ENCODE measurements at regions not wholly inside any gene's neighbourhood (a gene's known extent, or its start where the extent isn't known, plus 50 kb on each side); places are given as distances from the start of the nearest gene placed in this dataset.
"Not testable (repeated sequence)": the region's sequence is repeated elsewhere in the genome, so short reads cannot be mapped to it uniquely, and the experiment has no call there.

DNA sequence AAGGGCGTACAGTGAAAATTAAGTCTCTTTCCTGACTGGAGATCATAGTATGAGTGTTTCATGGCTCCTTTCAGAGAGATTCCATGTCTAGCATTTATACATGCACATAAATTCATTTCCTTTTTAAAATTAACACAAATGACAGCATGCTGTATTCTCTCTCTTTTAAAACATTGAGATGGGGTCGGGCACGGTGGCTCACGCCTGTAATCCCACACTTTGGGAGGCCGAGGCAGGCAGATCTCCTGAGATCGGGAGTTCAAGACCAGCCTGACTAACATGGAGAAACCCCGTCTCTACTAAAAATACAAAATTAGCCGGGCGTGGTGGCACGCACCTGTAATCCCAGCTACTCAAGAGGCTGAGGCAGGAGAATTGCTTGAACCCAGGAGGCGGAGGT lies 93.1 kb downstream of the NPIPB5 start:
- H3K4me3 ChIP-seq (ENCODE audit: low read depth in 1 of 2, low read length in 2 of 2); H3K9me3 ChIP-seq (ENCODE audit: control insufficient read depth in 2 of 2, insufficient read depth in 1 of 2, low read depth in 1 of 2, low read length in 1 of 2); H3K4me1 ChIP-seq (ENCODE audit: control insufficient read depth in 2 of 2, insufficient read depth in 2 of 2, low read length in 1 of 2); H3K27ac ChIP-seq (ENCODE audit: low read depth in 2 of 2, low read length in 1 of 2); H3K36me3 ChIP-seq (ENCODE audit: control insufficient read depth in 2 of 2, insufficient read depth in 2 of 2, low read length in 1 of 2); H3K27me3 ChIP-seq (ENCODE audit: control insufficient read depth in 1 of 2, insufficient read depth in 2 of 2, low read length in 2 of 2): not testable (repeated sequence)
- WGBS, 2 donors = 93 to 94% methylated on average over 5 of the region's 11 CpGs

DNA sequence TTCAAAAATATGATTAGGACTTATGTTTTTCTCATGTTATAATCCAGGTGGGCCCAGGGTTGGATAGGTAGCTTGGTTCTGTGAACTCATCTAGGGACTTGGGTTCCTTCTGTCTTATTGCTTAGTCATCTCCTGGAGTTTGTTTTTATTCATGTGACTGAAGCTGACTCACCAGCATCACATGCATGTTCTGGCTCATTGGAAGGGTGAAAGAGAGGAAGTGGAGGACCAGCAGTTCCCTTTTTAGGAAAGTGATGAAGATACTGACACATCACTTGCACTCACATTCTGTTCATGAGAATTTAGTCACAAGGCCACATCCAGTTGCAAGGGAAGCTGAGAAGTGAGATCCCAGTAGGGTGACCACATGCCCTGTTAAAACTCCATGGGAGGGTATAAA lies 95.9 kb downstream of the NPIPB5 start:
- H3K27ac ChIP-seq (ENCODE audit: low read depth in 2 of 2, low read length in 1 of 2); H3K4me1 ChIP-seq (ENCODE audit: control insufficient read depth in 2 of 2, insufficient read depth in 2 of 2, low read length in 1 of 2); H3K9me3 ChIP-seq (ENCODE audit: control insufficient read depth in 2 of 2, insufficient read depth in 1 of 2, low read depth in 1 of 2, low read length in 1 of 2); H3K27me3 ChIP-seq (ENCODE audit: control insufficient read depth in 1 of 2, insufficient read depth in 2 of 2, low read length in 2 of 2); H3K36me3 ChIP-seq (ENCODE audit: control insufficient read depth in 2 of 2, insufficient read depth in 2 of 2, low read length in 1 of 2); H3K4me3 ChIP-seq (ENCODE audit: low read depth in 1 of 2, low read length in 2 of 2): not testable (repeated sequence)

DNA sequence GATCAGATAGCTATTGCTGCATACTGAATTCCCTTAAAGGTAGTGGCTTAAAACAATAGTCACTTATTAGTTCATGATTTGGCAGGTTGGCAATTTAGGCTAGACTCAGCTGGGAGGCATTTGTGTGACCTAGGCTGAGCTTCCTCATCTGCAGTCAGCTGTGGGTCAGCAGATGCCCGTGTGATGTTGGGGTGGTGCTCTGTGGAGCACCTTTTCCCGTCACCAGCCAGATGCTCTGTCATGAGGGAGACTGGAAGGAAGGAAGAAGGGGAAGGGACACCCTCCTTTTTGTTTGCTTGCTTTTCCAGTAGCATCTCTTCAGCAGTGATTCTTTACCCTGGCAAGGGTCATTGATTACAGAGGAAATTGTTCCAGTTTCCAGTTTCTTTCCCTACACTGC lies 99.1 kb downstream of the NPIPB5 start:
- 50 to 60% methylated on average over 1 of the region's 2 CpGs for WGBS, 2 donors
- not testable (repeated sequence) for H3K36me3 ChIP-seq (ENCODE audit: control insufficient read depth in 2 of 2, insufficient read depth in 2 of 2, low read length in 1 of 2); H3K9me3 ChIP-seq (ENCODE audit: control insufficient read depth in 2 of 2, insufficient read depth in 1 of 2, low read depth in 1 of 2, low read length in 1 of 2); H3K4me3 ChIP-seq (ENCODE audit: low read depth in 1 of 2, low read length in 2 of 2); H3K27me3 ChIP-seq (ENCODE audit: control insufficient read depth in 1 of 2, insufficient read depth in 2 of 2, low read length in 2 of 2); H3K27ac ChIP-seq (ENCODE audit: low read depth in 2 of 2, low read length in 1 of 2); H3K4me1 ChIP-seq (ENCODE audit: control insufficient read depth in 2 of 2, insufficient read depth in 2 of 2, low read length in 1 of 2)

DNA sequence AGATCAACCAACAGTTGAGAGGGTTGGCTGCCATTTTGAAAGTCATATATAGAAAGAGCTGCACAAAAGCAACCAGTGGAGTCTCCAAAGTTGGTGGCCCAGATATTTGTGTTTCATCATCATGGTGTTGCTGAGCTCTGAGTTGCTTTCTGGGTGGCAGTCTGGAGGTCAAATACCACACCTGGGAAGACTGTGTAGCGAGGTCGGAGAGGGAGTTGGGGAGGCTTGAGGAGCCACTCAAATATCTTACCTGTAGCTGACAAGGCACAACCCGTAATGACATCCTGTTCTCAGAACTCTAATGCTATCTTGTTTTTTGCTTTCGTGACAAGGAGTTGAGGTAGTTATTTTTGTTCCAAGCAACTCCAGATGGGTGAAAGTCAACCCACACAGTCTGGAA lies 100.4 kb downstream of the NPIPB5 start:
- H3K4me1 ChIP-seq (ENCODE audit: control insufficient read depth in 2 of 2, insufficient read depth in 2 of 2, low read length in 1 of 2); H3K27ac ChIP-seq (ENCODE audit: low read depth in 2 of 2, low read length in 1 of 2); H3K9me3 ChIP-seq (ENCODE audit: control insufficient read depth in 2 of 2, insufficient read depth in 1 of 2, low read depth in 1 of 2, low read length in 1 of 2); H3K4me3 ChIP-seq (ENCODE audit: low read depth in 1 of 2, low read length in 2 of 2); H3K27me3 ChIP-seq (ENCODE audit: control insufficient read depth in 1 of 2, insufficient read depth in 2 of 2, low read length in 2 of 2); H3K36me3 ChIP-seq (ENCODE audit: control insufficient read depth in 2 of 2, insufficient read depth in 2 of 2, low read length in 1 of 2): not testable (repeated sequence)
- WGBS, 2 donors = 88 to 90% methylated on average over 4 of the region's 4 CpGs

DNA sequence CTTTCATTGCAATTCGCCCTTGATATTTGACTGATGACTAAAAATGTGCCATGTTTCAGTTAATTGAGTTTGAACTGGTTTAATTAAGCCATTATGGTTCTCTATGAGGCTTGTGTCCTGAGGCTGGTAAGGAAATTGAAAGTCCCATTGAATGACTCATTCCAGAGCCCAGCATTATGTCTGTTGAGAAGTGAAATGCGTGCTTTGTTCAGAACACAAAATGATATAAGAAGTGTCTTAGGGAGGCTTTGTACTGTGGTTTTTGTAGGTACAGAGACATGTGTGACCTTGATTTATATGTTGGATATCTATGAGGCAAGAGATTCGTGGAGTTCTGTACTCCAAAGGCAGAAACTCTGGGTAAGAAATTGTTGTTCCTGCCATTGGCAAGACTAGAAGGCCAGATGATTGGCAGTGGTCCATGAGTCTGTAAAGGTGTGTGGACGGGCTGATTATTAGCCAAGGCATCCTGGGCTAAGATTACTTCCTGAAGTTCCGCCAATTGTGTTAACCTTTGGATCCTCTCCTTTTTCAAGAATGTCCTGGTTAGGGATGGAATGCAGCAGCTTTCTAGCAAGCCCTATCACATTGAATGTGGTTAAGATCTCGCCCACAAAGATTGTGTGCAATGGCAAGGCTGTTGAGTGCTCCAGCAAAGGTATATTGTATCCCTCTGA lies 103.7 kb downstream of the NPIPB5 start:
- H3K4me3 ChIP-seq (ENCODE audit: low read depth in 1 of 2, low read length in 2 of 2) = no peak overlapping the region
- H3K36me3 ChIP-seq (ENCODE audit: control insufficient read depth in 2 of 2, insufficient read depth in 2 of 2, low read length in 1 of 2) = no peaks in the 10 kb centered on the region
- no peaks in the 10 kb centered on the region for H3K4me1 ChIP-seq (ENCODE audit: control insufficient read depth in 2 of 2, insufficient read depth in 2 of 2, low read length in 1 of 2)
- 57 to 60% methylated on average over 6 of the region's 6 CpGs for WGBS, 2 donors
- peaks cover 0 to 3% of the 10 kb centered on the region in 2 donors for H3K9me3 ChIP-seq (ENCODE audit: control insufficient read depth in 2 of 2, insufficient read depth in 1 of 2, low read depth in 1 of 2, low read length in 1 of 2)
- no peaks in the 10 kb centered on the region for H3K27me3 ChIP-seq (ENCODE audit: control insufficient read depth in 1 of 2, insufficient read depth in 2 of 2, low read length in 2 of 2)
- no peak overlapping the region for H3K27ac ChIP-seq (ENCODE audit: low read depth in 2 of 2, low read length in 1 of 2)

DNA sequence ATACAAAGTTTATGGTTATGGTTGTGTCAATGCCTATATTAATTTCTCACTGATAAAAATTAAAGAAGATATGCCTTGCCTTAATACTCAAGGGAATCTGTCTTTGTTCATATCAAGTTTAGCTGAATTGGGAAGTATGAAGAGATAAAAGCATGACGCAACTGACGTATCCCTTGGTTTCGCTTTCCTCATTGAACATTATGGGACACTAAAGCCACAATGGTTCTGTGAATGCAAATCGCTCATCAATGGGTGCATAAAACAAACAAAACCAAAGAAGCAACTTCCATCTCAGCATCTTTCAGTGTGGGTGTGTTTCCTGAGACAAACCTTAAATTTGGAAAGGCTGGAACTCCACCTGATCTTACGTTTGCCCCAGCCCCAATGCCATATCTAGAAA lies 108.2 kb downstream of the NPIPB5 start:
- 83 to 86% methylated on average over 5 of the region's 5 CpGs for WGBS, 2 donors

DNA sequence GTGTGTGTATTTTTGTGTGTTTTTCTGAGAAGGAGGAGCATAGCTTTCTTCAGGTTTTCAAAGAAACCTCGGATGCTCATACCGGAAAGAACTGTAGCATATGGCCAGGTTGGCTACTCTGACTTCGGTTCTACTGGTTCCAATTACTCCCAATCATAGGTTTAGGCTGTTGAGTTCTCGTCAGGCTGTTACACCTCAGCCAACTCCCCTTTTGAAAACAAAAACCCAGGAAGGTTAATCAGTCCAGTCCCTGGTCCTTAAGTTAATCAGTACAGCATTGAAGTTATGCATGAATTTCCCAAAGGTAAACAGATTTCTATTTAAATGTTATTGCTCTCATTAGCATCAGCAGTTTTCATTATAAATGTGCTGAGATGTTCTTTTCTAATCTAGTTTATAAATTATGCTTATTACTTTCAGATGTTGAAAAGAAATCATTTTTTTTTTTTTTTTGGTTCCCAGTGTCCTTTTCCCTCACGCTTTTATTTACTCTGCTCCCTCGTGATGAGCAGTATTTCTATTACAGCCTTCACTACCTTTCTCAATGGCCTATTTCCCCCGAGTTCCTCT lies 111.0 kb downstream of the NPIPB5 start:
- H3K27ac ChIP-seq (ENCODE audit: low read depth in 2 of 2, low read length in 1 of 2) = no peak overlapping the region
- H3K4me3 ChIP-seq (ENCODE audit: low read depth in 1 of 2, low read length in 2 of 2) = no peak overlapping the region
- no peaks in the 10 kb centered on the region for H3K9me3 ChIP-seq (ENCODE audit: control insufficient read depth in 2 of 2, insufficient read depth in 1 of 2, low read depth in 1 of 2, low read length in 1 of 2)
- H3K36me3 ChIP-seq (ENCODE audit: control insufficient read depth in 2 of 2, insufficient read depth in 2 of 2, low read length in 1 of 2) = no peaks in the 10 kb centered on the region
- WGBS, 2 donors = 63% methylated on average over 7 of the region's 7 CpGs
- no peaks in the 10 kb centered on the region for H3K4me1 ChIP-seq (ENCODE audit: control insufficient read depth in 2 of 2, insufficient read depth in 2 of 2, low read length in 1 of 2)
- peaks cover 0 to 4% of the 10 kb centered on the region in 2 donors for H3K27me3 ChIP-seq (ENCODE audit: control insufficient read depth in 1 of 2, insufficient read depth in 2 of 2, low read length in 2 of 2)

More for the DNA sequence above, 108.2 kb downstream of the NPIPB5 start:
- H3K27me3 ChIP-seq (ENCODE audit: control insufficient read depth in 1 of 2, insufficient read depth in 2 of 2, low read length in 2 of 2) = peaks cover 0 to 4% of the 10 kb centered on the region in 2 donors
- H3K9me3 ChIP-seq (ENCODE audit: control insufficient read depth in 2 of 2, insufficient read depth in 1 of 2, low read depth in 1 of 2, low read length in 1 of 2) = peaks cover 0 to 1% of the 10 kb centered on the region in 2 donors
- H3K36me3 ChIP-seq (ENCODE audit: control insufficient read depth in 2 of 2, insufficient read depth in 2 of 2, low read length in 1 of 2) = no peaks in the 10 kb centered on the region
- H3K4me3 ChIP-seq (ENCODE audit: low read depth in 1 of 2, low read length in 2 of 2) = no peak overlapping the region
- H3K27ac ChIP-seq (ENCODE audit: low read depth in 2 of 2, low read length in 1 of 2) = no peak overlapping the region
- H3K4me1 ChIP-seq (ENCODE audit: control insufficient read depth in 2 of 2, insufficient read depth in 2 of 2, low read length in 1 of 2) = no peaks in the 10 kb centered on the region

DNA sequence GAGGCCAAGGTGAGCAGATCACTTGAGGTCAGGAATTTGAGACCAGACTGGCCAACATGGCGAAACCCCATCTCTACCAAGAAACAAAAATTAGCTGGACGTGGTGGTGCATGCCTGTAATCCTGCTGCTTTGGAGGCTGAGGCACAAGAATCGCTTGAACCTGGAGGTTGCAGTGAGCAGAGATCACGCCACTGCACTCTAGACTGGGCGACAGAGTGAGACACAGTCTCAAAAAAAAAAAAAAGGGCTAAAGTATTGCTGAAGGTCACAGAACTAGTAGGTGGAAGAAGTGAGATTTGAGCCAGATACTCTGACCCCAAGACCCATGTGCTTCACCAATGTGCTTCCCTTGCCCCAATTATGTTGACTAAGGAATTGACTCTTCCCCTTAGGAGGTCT lies 112.0 kb downstream of the NPIPB5 start:
- H3K27me3 ChIP-seq (ENCODE audit: control insufficient read depth in 1 of 2, insufficient read depth in 2 of 2, low read length in 2 of 2) = peaks cover 0 to 4% of the 10 kb centered on the region in 2 donors

DNA sequence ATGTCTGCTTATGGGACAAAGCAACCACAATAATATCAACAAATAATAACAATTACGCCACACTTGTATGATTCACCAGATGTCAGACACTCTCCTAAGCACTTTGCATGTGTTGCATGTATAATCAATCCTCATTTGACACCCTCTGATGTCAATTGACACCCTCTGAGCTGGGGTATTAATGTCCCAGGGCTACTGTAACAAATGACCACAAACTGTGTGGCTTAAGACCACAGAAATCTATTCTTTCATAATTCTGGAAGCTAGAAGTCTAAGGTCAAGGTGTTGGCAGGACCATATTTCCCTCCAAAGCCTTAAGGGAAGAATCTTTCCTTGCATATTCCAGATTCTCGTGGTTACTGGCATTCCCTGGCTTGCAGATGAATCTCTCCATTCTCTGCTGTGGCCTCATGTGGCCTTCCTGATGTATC lies 112.7 kb downstream of the NPIPB5 start:
- H3K9me3 ChIP-seq (ENCODE audit: control insufficient read depth in 2 of 2, insufficient read depth in 1 of 2, low read depth in 1 of 2, low read length in 1 of 2) = no peaks in the 10 kb centered on the region
- H3K4me1 ChIP-seq (ENCODE audit: control insufficient read depth in 2 of 2, insufficient read depth in 2 of 2, low read length in 1 of 2) = no peaks in the 10 kb centered on the region
- peaks cover 0 to 4% of the 10 kb centered on the region in 2 donors for H3K27me3 ChIP-seq (ENCODE audit: control insufficient read depth in 1 of 2, insufficient read depth in 2 of 2, low read length in 2 of 2)
- H3K36me3 ChIP-seq (ENCODE audit: control insufficient read depth in 2 of 2, insufficient read depth in 2 of 2, low read length in 1 of 2) = no peaks in the 10 kb centered on the region
- no peak overlapping the region for H3K27ac ChIP-seq (ENCODE audit: low read depth in 2 of 2, low read length in 1 of 2)
- H3K4me3 ChIP-seq (ENCODE audit: low read depth in 1 of 2, low read length in 2 of 2) = no peak overlapping the region
- WGBS, 2 donors = 66 to 70% methylated on average over 2 of the region's 2 CpGs

More for the DNA sequence above, 112.0 kb downstream of the NPIPB5 start:
- no peak overlapping the region for H3K27ac ChIP-seq (ENCODE audit: low read depth in 2 of 2, low read length in 1 of 2)
- H3K36me3 ChIP-seq (ENCODE audit: control insufficient read depth in 2 of 2, insufficient read depth in 2 of 2, low read length in 1 of 2) = no peaks in the 10 kb centered on the region
- H3K9me3 ChIP-seq (ENCODE audit: control insufficient read depth in 2 of 2, insufficient read depth in 1 of 2, low read depth in 1 of 2, low read length in 1 of 2) = no peaks in the 10 kb centered on the region
- no peak overlapping the region for H3K4me3 ChIP-seq (ENCODE audit: low read depth in 1 of 2, low read length in 2 of 2)
- no peaks in the 10 kb centered on the region for H3K4me1 ChIP-seq (ENCODE audit: control insufficient read depth in 2 of 2, insufficient read depth in 2 of 2, low read length in 1 of 2)
- 86 to 87% methylated on average over 5 of the region's 5 CpGs for WGBS, 2 donors
